Gastroesophageal sphincter (tissue), 3 donors: ENCODE measurements at regions not wholly inside any gene's neighbourhood (a gene's known extent, or its start where the extent isn't known, plus 50 kb on each side); places are given as distances from the start of the nearest gene placed in this dataset.

ENCODE experiments used
- EP300 ChIP-seq: sonication (generic); formaldehyde crosslinking; IDR thresholded peaks from one replicate; pipeline ENCODE4 v1.6.1; 2017; ENCODE audit warnings: antibody characterized with exemption, mild to moderate bottlenecking
- POLR2A ChIP-seq, 2 donors: fragments of 450-650 bp; IDR thresholded peaks; one replicate each; pipeline ENCODE4 v1.6.1; 2017; ENCODE audit warnings: antibody characterized with exemption in 2 of 2, mild to moderate bottlenecking in 2 of 2, moderate library complexity in 1 of 2
- POLR2AphosphoS5 ChIP-seq: sonication (generic); formaldehyde crosslinking; IDR thresholded peaks from one replicate; pipeline ENCODE4 v1.6.1; 2017; ENCODE audit warnings: antibody characterized with exemption
- TF ChIP-seq, protein P1 (sequence below), 4 experiments: fragments of 200-600 bp in 2 of 4; fragments of 450-650 bp in 2 of 4; sonication (generic) in 1 of 4; IDR thresholded peaks; one replicate each; pipeline ENCODE4 v1.5.1; 2017 to 2019; ENCODE audit warnings: antibody characterized with exemption in 4 of 4, mild to moderate bottlenecking in 2 of 4, moderate library complexity in 2 of 4

DNA sequence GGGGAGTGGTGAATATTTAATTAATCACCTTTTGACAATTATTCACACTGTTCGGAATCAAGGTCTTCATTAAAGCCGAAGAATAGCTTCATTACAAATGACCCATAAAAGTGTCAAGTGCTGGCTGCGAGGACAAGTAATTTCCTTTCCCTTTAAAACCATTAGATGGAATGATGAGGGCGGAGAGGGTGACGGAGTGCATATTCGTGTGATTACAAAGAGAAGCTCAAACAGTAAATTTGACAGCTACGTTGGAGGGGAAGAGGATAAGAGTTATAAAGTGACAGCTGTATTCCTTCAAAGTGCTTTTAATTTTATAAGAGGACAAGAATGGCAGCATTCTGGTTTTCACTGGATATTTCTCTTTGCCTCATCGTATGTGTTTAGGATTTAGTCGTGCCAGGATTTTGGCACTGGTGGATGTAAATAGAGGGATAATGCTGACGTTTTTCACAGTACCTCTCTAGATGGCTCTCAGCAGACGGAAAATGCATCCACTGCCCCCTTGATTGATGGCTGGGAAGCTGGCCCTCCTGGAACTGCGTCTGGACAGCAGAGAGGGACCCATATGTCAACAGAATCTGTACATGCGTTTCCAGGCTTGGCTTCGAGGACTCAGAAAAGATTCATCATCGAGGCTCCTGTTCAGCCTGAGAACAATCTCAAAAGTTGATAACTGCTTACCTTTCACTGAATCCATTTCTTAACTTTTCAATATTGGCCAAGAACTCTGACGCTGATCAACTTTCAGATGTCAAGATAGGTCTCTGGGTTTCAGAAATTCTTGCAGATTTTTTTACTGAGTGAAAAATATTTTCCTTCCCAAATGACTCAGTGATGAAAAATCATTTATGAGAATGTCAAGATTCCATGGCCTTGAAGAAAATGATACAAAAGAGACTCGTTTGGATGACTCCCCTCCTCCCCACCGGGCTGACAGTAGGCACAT, 50.4 kb upstream of the IRX2 start:
- TF ChIP-seq POLR2A (IDR thresholded peaks at IDR 0.05) (no peak), POLR2AphosphoS5 (no peak), EP300 (no peak)
- TF ChIP-seq, protein P1, sequence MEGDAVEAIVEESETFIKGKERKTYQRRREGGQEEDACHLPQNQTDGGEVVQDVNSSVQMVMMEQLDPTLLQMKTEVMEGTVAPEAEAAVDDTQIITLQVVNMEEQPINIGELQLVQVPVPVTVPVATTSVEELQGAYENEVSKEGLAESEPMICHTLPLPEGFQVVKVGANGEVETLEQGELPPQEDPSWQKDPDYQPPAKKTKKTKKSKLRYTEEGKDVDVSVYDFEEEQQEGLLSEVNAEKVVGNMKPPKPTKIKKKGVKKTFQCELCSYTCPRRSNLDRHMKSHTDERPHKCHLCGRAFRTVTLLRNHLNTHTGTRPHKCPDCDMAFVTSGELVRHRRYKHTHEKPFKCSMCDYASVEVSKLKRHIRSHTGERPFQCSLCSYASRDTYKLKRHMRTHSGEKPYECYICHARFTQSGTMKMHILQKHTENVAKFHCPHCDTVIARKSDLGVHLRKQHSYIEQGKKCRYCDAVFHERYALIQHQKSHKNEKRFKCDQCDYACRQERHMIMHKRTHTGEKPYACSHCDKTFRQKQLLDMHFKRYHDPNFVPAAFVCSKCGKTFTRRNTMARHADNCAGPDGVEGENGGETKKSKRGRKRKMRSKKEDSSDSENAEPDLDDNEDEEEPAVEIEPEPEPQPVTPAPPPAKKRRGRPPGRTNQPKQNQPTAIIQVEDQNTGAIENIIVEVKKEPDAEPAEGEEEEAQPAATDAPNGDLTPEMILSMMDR (IDR thresholded peaks at IDR 0.05), result no peak
